Lower leg skin (tissue), 4 donors: ENCODE measurements at regions not wholly inside any gene's neighbourhood (a gene's known extent, or its start where the extent isn't known, plus 50 kb on each side); places are given as distances from the start of the nearest gene placed in this dataset.
"Not testable (repeated sequence)": the region's sequence is repeated elsewhere in the genome, so short reads cannot be mapped to it uniquely, and the experiment has no call there.

Experiments used
- DNase-seq, 2 donors: peaks; one replicate each; pipeline ENCODE4 v3.0.0-alpha.2; 2019; ENCODE audit warnings: low spot score in 2 of 2
- H3K4me3 ChIP-seq: fragments of 200-600 bp; sonication (generic); 2 replicates; pipeline ENCODE4 v1.5.1; 2017; ENCODE audit warnings: mild to moderate bottlenecking, low read depth; ENCODE audit not compliant: poor library complexity, severe bottlenecking
- CTCF ChIP-seq, 3 donors: fragments of 450-650 bp; IDR thresholded peaks; one replicate each; pipeline ENCODE4 v1.5.1; 2016; ENCODE audit warnings: antibody characterized with exemption in 3 of 3, mild to moderate bottlenecking in 3 of 3, moderate library complexity in 2 of 3
- POLR2A ChIP-seq, 2 donors: fragments of 450-650 bp; IDR thresholded peaks; one replicate each; pipeline ENCODE4 v1.6.1; 2016 to 2017; ENCODE audit warnings: antibody characterized with exemption in 2 of 2, mild to moderate bottlenecking in 1 of 2, moderate library complexity in 1 of 2
- WGBS, 2 donors: methylation state at CpG; one replicate each; pipeline ENCODE4 v1.1.5; 2018; 5-methylcytosine and 5-hydroxymethylcytosine counted together
- intact Hi-C: fragments of 100-400 bp; cut with DNase I; formaldehyde crosslinking; loops from one replicate; pipeline ENCODE4 v1.15.0; 2023; ENCODE audit warnings: low total_unique reads

DNA sequence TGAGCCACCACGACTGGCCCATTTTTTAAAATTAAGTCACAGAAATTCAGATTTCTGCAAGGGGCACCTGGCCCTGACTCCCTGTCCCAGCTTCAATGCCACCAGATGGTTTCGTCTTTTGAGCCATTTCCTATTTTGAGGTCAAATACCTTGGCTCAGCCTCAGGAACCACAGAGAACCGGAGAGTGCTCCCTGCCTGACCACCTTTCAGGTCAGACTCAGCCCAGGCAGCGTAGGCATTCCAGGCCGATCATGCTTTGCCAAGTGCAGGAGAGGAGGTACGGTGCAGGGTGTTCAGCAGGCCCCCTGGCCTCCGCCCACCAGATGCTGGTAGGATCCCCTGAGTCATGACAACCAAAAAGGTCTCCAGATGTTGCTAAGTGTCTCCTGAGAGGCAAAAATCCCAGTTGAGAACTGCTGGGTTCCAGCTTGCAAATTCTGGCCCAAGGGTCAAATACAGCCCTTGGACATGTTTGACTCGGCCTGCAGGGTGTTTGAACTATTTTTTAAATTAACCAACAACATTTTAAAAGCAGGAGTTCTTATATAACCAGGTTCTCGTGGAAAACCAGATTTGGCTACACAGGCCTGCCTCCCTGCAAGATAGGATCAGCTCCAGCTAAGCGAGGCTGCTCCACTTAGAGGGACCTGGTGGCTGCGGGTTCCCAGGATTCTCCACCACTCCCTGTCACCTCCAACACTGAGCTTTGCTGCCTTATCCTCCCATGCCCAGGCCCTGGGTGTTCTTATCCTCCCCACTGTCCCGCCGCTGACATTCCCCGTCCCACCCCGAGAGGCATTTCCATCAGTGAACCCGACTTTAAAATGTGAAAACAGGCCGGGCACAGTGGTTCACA is 61.9 kb upstream of the TARDBP start:
- TF ChIP-seq CTCF (IDR thresholded peaks at IDR 0.05) (no peak), POLR2A (IDR thresholded peaks at IDR 0.05) (no peak)
- intact Hi-C loops, result no loop called here
- whole genome bisulfite sequencing, 2 donors, result 83 to 88% methylated on average over 17 of the region's 17 CpGs
- no peak overlapping the region for H3K4me3 ChIP-seq
- no peak for DNase-seq

DNA sequence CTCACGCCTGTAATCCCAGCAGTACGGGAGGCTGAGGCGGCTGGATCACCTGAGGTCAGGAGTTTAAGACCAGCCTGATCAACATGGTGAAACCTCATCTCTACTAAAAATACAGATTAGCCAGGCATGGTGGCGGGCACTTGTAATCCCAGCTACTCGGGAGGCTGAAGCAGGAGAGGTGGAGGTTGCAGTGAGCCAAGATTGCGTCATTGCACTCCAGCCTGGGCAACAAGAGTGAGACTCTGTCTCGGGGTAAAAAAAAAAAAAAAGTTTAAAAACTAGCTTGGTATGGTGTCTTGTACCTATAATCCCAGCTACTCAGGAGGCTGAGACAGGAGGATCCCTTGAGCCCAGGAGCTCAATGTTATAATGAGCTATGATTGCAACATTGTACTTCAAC is 61.2 kb upstream of the TARDBP start:
- intact Hi-C loops, H3K4me3 ChIP-seq, DNase-seq: not testable (repeated sequence)
- WGBS, 2 donors, result 91 to 93% methylated on average over 7 of the region's 7 CpGs

DNA sequence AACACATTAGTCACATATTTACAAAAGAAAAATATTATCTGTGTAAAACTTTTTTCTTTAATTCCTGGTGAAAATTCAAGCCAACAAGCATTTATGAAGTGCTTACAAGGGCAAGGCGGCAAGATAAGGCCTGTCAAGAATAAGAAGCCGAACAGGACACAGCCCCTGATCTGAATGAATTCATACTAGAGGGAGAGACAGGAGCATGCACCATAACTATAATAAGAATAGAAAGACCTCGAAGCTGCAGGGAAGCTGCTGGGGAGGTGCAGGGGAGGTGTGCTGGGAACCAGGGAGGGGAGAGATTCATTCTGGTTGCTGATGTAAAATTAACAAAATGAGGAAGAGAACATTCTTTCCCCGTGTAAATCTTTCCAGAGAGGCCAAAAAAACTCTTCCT is 60.5 kb upstream of the TARDBP start:
- 53 to 65% methylated on average over 4 of the region's 4 CpGs for WGBS, 2 donors
- TF ChIP-seq CTCF (IDR thresholded peaks at IDR 0.05) (no peak), POLR2A (IDR thresholded peaks at IDR 0.05) (no peak)
- H3K4me3 ChIP-seq, result no peak overlapping the region
- intact Hi-C loops, result no loop called here
- no peak for DNase-seq

- no peak overlapping the region for H3K4me3 ChIP-seq
- TF ChIP-seq CTCF (IDR thresholded peaks at IDR 0.05), result no peak
- DNase-seq, result no peak
- intact Hi-C loops, result no loop called here
- WGBS, 2 donors, result 87 to 88% methylated on average over 12 of the region's 12 CpGs
These were observed 58.8 kb upstream of the TARDBP start for GRCh38 chr1:10953505-10954193.

GRCh38 chr1:10957133-10957532 is 55.3 kb upstream of the TARDBP start:
- intact Hi-C loops, result no loop called here
- 69 to 75% methylated on average over 15 of the region's 15 CpGs for WGBS, 2 donors
- no peak overlapping the region for H3K4me3 ChIP-seq
- DNase-seq, result no peak
- TF ChIP-seq POLR2A (IDR thresholded peaks at IDR 0.05), result no peak
- no peak for TF ChIP-seq CTCF (IDR thresholded peaks at IDR 0.05)

DNA sequence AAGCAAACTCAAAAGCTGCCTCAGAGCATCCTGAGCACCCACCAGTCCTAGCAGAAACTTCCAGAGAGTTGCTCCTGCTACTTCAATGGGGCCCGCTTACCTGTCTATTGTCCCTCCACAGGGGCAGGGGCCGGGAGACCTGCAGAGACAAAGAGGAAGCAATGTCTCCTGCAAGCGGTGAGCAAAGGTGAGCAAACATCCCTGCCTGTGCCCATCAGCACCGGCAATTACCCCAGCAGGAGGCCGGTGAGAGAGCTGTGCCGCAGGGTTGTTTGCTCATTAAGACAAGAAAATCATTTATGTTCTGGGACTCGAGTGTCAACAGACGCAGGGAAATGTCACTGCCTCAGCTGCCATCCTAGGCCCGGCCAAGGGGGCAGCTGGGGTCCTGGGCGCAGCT is 53.8 kb upstream of the TARDBP start:
- 77 to 88% methylated on average over 10 of the region's 10 CpGs for whole genome bisulfite sequencing, 2 donors
- H3K4me3 ChIP-seq, result no peak overlapping the region
- TF ChIP-seq CTCF (IDR thresholded peaks at IDR 0.05) (no peak), POLR2A (IDR thresholded peaks at IDR 0.05) (no peak)
- intact Hi-C loops, result no loop called here
- DNase-seq, result no peak
